ENCODE measurements at regions not wholly inside any gene's neighbourhood (a gene's known extent, or its start where the extent isn't known, plus 50 kb on each side); places are given as distances from the start of the nearest gene placed in this dataset.
"Not testable (repeated sequence)": the region's sequence is repeated elsewhere in the genome, so short reads cannot be mapped to it uniquely, and the experiment has no call there.

- ATAC-seq (no peak), DNase-seq (no peak)
- no peak overlapping the region for H3K4me3 ChIP-seq
- H3K27ac ChIP-seq, result no peak overlapping the region
- no peaks in the 10 kb centered on the region for H3K9me3 ChIP-seq
- intact Hi-C loops (cut with DNase I), result no loop called here
- no peaks in the 10 kb centered on the region for H3K36me3 ChIP-seq
- no peaks in the 10 kb centered on the region for H3K4me1 ChIP-seq
- H3K27me3 ChIP-seq (ENCODE audit: low read depth), result no peaks in the 10 kb centered on the region
- no peak for TF ChIP-seq CTCF (IDR thresholded peaks at IDR 0.05)
These were observed 235.9 kb upstream of the GBE1 start for GRCh38 chr3:81997390-81997789.

GRCh38 chr3:81995329-81995728 is 233.9 kb upstream of the GBE1 start:
- intact Hi-C loops (cut with DNase I), result no loop called here
- Histone ChIP-seq H3K9me3 (no peaks in the 10 kb centered on the region), H3K4me3 (no peak overlapping the region), H3K27ac (no peak overlapping the region), H3K36me3 (no peaks in the 10 kb centered on the region), H3K27me3 (ENCODE audit: low read depth) (no peaks in the 10 kb centered on the region), H3K4me1 (no peaks in the 10 kb centered on the region)
- ATAC-seq, result no peak
- TF ChIP-seq CTCF (IDR thresholded peaks at IDR 0.05), result no peak
- no peak for DNase-seq

- H3K27me3 ChIP-seq (ENCODE audit: low read depth), result no peaks in the 10 kb centered on the region
- H3K27ac ChIP-seq, result no peak overlapping the region
- ATAC-seq (no peak), DNase-seq (no peak)
- H3K4me1 ChIP-seq, result no peaks in the 10 kb centered on the region
- TF ChIP-seq CTCF (IDR thresholded peaks at IDR 0.05), result no peak
- no peaks in the 10 kb centered on the region for H3K36me3 ChIP-seq
- no peaks in the 10 kb centered on the region for H3K9me3 ChIP-seq
- no peak overlapping the region for H3K4me3 ChIP-seq
- intact Hi-C loops (cut with DNase I), result no loop called here
These were observed 228.3 kb upstream of the GBE1 start for GRCh38 chr3:81989758-81990157.

- Histone ChIP-seq H3K4me3 (no peak overlapping the region), H3K4me1 (no peaks in the 10 kb centered on the region), H3K27ac (no peak overlapping the region), H3K36me3 (no peaks in the 10 kb centered on the region), H3K9me3 (no peaks in the 10 kb centered on the region), H3K27me3 (ENCODE audit: low read depth) (no peaks in the 10 kb centered on the region)
- no peak for DNase-seq
- intact Hi-C loops (cut with DNase I), result no loop called here
- no peak for TF ChIP-seq CTCF (IDR thresholded peaks at IDR 0.05)
- no peak for ATAC-seq
These were observed 227.8 kb upstream of the GBE1 start for GRCh38 chr3:81989274-81989673.

GRCh38 chr3:81987412-81987811 is 226.0 kb upstream of the GBE1 start:
- H3K27me3 ChIP-seq (ENCODE audit: low read depth); H3K4me3 ChIP-seq; DNase-seq; H3K27ac ChIP-seq; H3K9me3 ChIP-seq; H3K36me3 ChIP-seq; H3K4me1 ChIP-seq; intact Hi-C loops (cut with DNase I); ATAC-seq: not testable (repeated sequence)

GRCh38 chr3:81985996-81986723 is 224.7 kb upstream of the GBE1 start:
- no peak for DNase-seq
- no peak for TF ChIP-seq CTCF (IDR thresholded peaks at IDR 0.05)
- intact Hi-C loops (cut with DNase I), result no loop called here

More at GRCh38 chr3:81985996-81986723, 224.7 kb upstream of the GBE1 start:
- no peaks in the 10 kb centered on the region for H3K4me1 ChIP-seq
- H3K36me3 ChIP-seq, result no peaks in the 10 kb centered on the region
- H3K4me3 ChIP-seq, result no peak overlapping the region
- H3K9me3 ChIP-seq, result no peaks in the 10 kb centered on the region
- H3K27me3 ChIP-seq (ENCODE audit: low read depth), result no peaks in the 10 kb centered on the region
- H3K27ac ChIP-seq, result no peak overlapping the region
- ATAC-seq, result no peak
